SK-N-SH (cell line): ENCODE measurements at regions not wholly inside any gene's neighbourhood (a gene's known extent, or its start where the extent isn't known, plus 50 kb on each side); places are given as distances from the start of the nearest gene placed in this dataset.

Experiments used
- FOSL2 ChIP-seq: IDR thresholded peaks from 2 replicates; pipeline ENCODE4 v1.4.0; 2012; ENCODE audit warnings: low read depth, mild to moderate bottlenecking, moderate library complexity, borderline replicate concordance
- FOXJ3 ChIP-seq: sonication (generic); formaldehyde crosslinking; IDR thresholded peaks from 2 replicates; pipeline ENCODE4 v1.5.1; 2020; ENCODE audit warnings: mild to moderate bottlenecking, missing genetic modification reagents
- PBX3 ChIP-seq: IDR thresholded peaks from 2 replicates; pipeline ENCODE4; 2012
- RAD21 ChIP-seq: IDR thresholded peaks from 2 replicates; pipeline ENCODE4 v1.6.1; 2012; ENCODE audit warnings: mild to moderate bottlenecking, low read length
- RCOR1 ChIP-seq: fragments of 150-350 bp; IDR thresholded peaks from 2 replicates; pipeline ENCODE4 v1.6.1; 2017; ENCODE audit warnings: antibody characterized with exemption, low read length
- TAF1 ChIP-seq: IDR thresholded peaks from 2 replicates; pipeline ENCODE4 v1.6.1; 2012; ENCODE audit warnings: low read depth, mild to moderate bottlenecking, low read length, moderate library complexity, borderline replicate concordance
- YY1 ChIP-seq: IDR thresholded peaks from 2 replicates; pipeline ENCODE4 v1.4.0; 2012; ENCODE audit warnings: low read depth, mild to moderate bottlenecking
- TF ChIP-seq, protein P1 (sequence below): fragments of 200-600 bp; sonication (generic); IDR thresholded peaks from 2 replicates; pipeline ENCODE4 v1.6.1; 2017; ENCODE audit warnings: antibody characterized with exemption, mild to moderate bottlenecking, moderate library complexity
- TF ChIP-seq, protein P2 (sequence below): IDR thresholded peaks from 2 replicates; pipeline ENCODE4 v1.6.1; 2012; ENCODE audit warnings: mild to moderate bottlenecking, low read depth, low read length, moderate library complexity

GRCh38 chr6:88428068-88428467, 261.9 kb upstream of the CNR1 start:
- TF ChIP-seq FOSL2 (no peak), TAF1 (no peak), PBX3 (no peak), RAD21 (no peak), FOXJ3 (no peak), RCOR1 (no peak), YY1 (no peak)
- TF ChIP-seq, protein P1, sequence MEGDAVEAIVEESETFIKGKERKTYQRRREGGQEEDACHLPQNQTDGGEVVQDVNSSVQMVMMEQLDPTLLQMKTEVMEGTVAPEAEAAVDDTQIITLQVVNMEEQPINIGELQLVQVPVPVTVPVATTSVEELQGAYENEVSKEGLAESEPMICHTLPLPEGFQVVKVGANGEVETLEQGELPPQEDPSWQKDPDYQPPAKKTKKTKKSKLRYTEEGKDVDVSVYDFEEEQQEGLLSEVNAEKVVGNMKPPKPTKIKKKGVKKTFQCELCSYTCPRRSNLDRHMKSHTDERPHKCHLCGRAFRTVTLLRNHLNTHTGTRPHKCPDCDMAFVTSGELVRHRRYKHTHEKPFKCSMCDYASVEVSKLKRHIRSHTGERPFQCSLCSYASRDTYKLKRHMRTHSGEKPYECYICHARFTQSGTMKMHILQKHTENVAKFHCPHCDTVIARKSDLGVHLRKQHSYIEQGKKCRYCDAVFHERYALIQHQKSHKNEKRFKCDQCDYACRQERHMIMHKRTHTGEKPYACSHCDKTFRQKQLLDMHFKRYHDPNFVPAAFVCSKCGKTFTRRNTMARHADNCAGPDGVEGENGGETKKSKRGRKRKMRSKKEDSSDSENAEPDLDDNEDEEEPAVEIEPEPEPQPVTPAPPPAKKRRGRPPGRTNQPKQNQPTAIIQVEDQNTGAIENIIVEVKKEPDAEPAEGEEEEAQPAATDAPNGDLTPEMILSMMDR, result no peak
- TF ChIP-seq, protein P2, sequence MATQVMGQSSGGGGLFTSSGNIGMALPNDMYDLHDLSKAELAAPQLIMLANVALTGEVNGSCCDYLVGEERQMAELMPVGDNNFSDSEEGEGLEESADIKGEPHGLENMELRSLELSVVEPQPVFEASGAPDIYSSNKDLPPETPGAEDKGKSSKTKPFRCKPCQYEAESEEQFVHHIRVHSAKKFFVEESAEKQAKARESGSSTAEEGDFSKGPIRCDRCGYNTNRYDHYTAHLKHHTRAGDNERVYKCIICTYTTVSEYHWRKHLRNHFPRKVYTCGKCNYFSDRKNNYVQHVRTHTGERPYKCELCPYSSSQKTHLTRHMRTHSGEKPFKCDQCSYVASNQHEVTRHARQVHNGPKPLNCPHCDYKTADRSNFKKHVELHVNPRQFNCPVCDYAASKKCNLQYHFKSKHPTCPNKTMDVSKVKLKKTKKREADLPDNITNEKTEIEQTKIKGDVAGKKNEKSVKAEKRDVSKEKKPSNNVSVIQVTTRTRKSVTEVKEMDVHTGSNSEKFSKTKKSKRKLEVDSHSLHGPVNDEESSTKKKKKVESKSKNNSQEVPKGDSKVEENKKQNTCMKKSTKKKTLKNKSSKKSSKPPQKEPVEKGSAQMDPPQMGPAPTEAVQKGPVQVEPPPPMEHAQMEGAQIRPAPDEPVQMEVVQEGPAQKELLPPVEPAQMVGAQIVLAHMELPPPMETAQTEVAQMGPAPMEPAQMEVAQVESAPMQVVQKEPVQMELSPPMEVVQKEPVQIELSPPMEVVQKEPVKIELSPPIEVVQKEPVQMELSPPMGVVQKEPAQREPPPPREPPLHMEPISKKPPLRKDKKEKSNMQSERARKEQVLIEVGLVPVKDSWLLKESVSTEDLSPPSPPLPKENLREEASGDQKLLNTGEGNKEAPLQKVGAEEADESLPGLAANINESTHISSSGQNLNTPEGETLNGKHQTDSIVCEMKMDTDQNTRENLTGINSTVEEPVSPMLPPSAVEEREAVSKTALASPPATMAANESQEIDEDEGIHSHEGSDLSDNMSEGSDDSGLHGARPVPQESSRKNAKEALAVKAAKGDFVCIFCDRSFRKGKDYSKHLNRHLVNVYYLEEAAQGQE, result no peak
